WTC11 (cell line): ENCODE measurements at regions not wholly inside any gene's neighbourhood (a gene's known extent, or its start where the extent isn't known, plus 50 kb on each side); places are given as distances from the start of the nearest gene placed in this dataset.
A peak's percentile ranks its signal among the peaks of the same experiment; 100 is the strongest.

Experiments
- ATAC-seq: fragments of 200-7000 bp; cut with Tn5 transposase; 2 replicates; pipeline ENCODE4 v1.10.0; 2021; ENCODE audit warnings: mild to moderate bottlenecking, moderate library complexity
- CTCF ChIA-PET: fragments of 300-600 bp; sonication (Branson Sonifier 250); formaldehyde crosslinking; loops from one replicate; lab custom pipeline; 2021; ENCODE audit warnings: antibody characterized with exemption; lab: Charles Lee
- POLR2A ChIA-PET: fragments of 350-600 bp; sonication (Branson Sonifier 250); formaldehyde crosslinking; loops from one replicate; lab custom pipeline; 2021; ENCODE audit warnings: antibody characterized with exemption; lab: Charles Lee
- DNase-seq: peaks from one replicate; pipeline ENCODE4 v3.0.0; 2021; ENCODE audit warnings: low spot score
- H3K27ac Mint-ChIP-seq: 2 replicates; pipeline ENCODE4 v1.8.0; 2021; ENCODE audit warnings: mixed read lengths
- H3K27me3 Mint-ChIP-seq: 2 replicates; pipeline ENCODE4 v1.8.0; 2021; ENCODE audit warnings: low read depth, mild to moderate bottlenecking, moderate library complexity, mixed read lengths
- H3K36me3 Mint-ChIP-seq: 2 replicates; pipeline ENCODE4 v1.8.0; 2021; ENCODE audit warnings: mixed read lengths
- H3K4me1 Mint-ChIP-seq: 2 replicates; pipeline ENCODE4 v1.8.0; 2022; ENCODE audit warnings: mixed read lengths
- H3K4me3 Mint-ChIP-seq: 2 replicates; pipeline ENCODE4 v1.8.0; 2021; ENCODE audit warnings: mild to moderate bottlenecking, moderate library complexity, mixed read lengths
- H3K9me3 Mint-ChIP-seq: 2 replicates; pipeline ENCODE4 v1.8.0; 2021; ENCODE audit warnings: mixed read lengths
- ATF1 ChIP-seq: sonication (generic); formaldehyde crosslinking; IDR thresholded peaks from 2 replicates; pipeline ENCODE4 v1.8.1; 2023; ENCODE audit warnings: mild to moderate bottlenecking, moderate library complexity, missing genetic modification reagents
- CBFB ChIP-seq: sonication (generic); formaldehyde crosslinking; IDR thresholded peaks from 2 replicates; pipeline ENCODE4 v1.8.1; 2022; ENCODE audit warnings: mild to moderate bottlenecking, low read depth, missing genetic modification reagents
- CREM ChIP-seq: sonication (generic); formaldehyde crosslinking; IDR thresholded peaks from 2 replicates; pipeline ENCODE4 v1.8.1; 2022; ENCODE audit warnings: mild to moderate bottlenecking, missing genetic modification reagents, moderate library complexity
- ELF4 ChIP-seq: sonication (generic); formaldehyde crosslinking; IDR thresholded peaks from 2 replicates; pipeline ENCODE4 v1.8.1; 2022; ENCODE audit warnings: low read depth, mild to moderate bottlenecking, moderate library complexity, missing genetic modification reagents
- FOXP1 ChIP-seq: sonication (generic); formaldehyde crosslinking; IDR thresholded peaks from 2 replicates; pipeline ENCODE4 v1.8.0; 2022; ENCODE audit warnings: missing genetic modification reagents, mild to moderate bottlenecking, moderate library complexity, borderline replicate concordance
- HMGA2 ChIP-seq: fragments of 250-450 bp; sonication (Bioruptor Pico); IDR thresholded peaks from 2 replicates; pipeline ENCODE4 v1.4.0; 2021; ENCODE audit warnings: mild to moderate bottlenecking, moderate library complexity
- IRF2 ChIP-seq: sonication (generic); formaldehyde crosslinking; IDR thresholded peaks from 2 replicates; pipeline ENCODE4 v1.8.0; 2022; ENCODE audit warnings: low read depth, missing genetic modification reagents, borderline replicate concordance
- NFE2L1 ChIP-seq: sonication (generic); formaldehyde crosslinking; IDR thresholded peaks from 2 replicates; pipeline ENCODE4 v1.8.1; 2023; ENCODE audit warnings: missing genetic modification reagents
- NR3C1 ChIP-seq: sonication (generic); formaldehyde crosslinking; conservative IDR thresholded peaks from 2 replicates; pipeline ENCODE4 v1.8.1; 2023; ENCODE audit warnings: low read depth, mild to moderate bottlenecking, missing genetic modification reagents
- SOX15 ChIP-seq: fragments of 250-450 bp; sonication (Bioruptor Pico); IDR thresholded peaks from 2 replicates; pipeline ENCODE4 v1.9.0; 2021; ENCODE audit warnings: mild to moderate bottlenecking
- SP1 ChIP-seq: sonication (generic); formaldehyde crosslinking; conservative IDR thresholded peaks from 2 replicates; pipeline ENCODE4 v1.8.1; 2022; ENCODE audit warnings: missing genetic modification reagents
- ZNF138 ChIP-seq: sonication (generic); formaldehyde crosslinking; conservative IDR thresholded peaks from 2 replicates; pipeline ENCODE4 v1.8.1; 2022; ENCODE audit warnings: mild to moderate bottlenecking, moderate library complexity, missing genetic modification reagents
- ZNF317 ChIP-seq: sonication (generic); formaldehyde crosslinking; IDR thresholded peaks from 2 replicates; pipeline ENCODE4 v1.8.1; 2023; ENCODE audit warnings: low read depth, mild to moderate bottlenecking, moderate library complexity, missing genetic modification reagents, borderline replicate concordance
- ZNF416 ChIP-seq: fragments of 250-450 bp; sonication (Bioruptor Pico); IDR thresholded peaks from 2 replicates; pipeline ENCODE4 v1.9.0; 2021; ENCODE audit warnings: mild to moderate bottlenecking, inconsistent platforms
- TF ChIP-seq, protein P1 (sequence below): fragments of 250-450 bp; sonication (Bioruptor Pico); IDR thresholded peaks from 2 replicates; pipeline ENCODE4 v1.9.0; 2021; ENCODE audit warnings: mild to moderate bottlenecking, borderline replicate concordance
- TF ChIP-seq, protein P2 (sequence below): sonication (generic); formaldehyde crosslinking; conservative IDR thresholded peaks from 2 replicates; pipeline ENCODE4 v1.8.1; 2023; ENCODE audit warnings: mild to moderate bottlenecking, low read depth, missing genetic modification reagents, moderate library complexity
- TF ChIP-seq, protein P3 (sequence below): sonication (generic); formaldehyde crosslinking; IDR thresholded peaks from 2 replicates; pipeline ENCODE4 v1.8.1; 2023; ENCODE audit warnings: mild to moderate bottlenecking, missing genetic modification reagents
- TF ChIP-seq, protein P4 (sequence below): sonication (generic); formaldehyde crosslinking; IDR thresholded peaks from 2 replicates; pipeline ENCODE4 v1.8.0; 2022; ENCODE audit warnings: mild to moderate bottlenecking, missing genetic modification reagents
- TF ChIP-seq, protein P5 (sequence below): sonication (generic); formaldehyde crosslinking; IDR thresholded peaks from 2 replicates; pipeline ENCODE4 v1.8.1; 2023; ENCODE audit warnings: mild to moderate bottlenecking, missing genetic modification reagents, borderline replicate concordance
- TF ChIP-seq, protein P6 (sequence below): sonication (generic); formaldehyde crosslinking; IDR thresholded peaks from 2 replicates; pipeline ENCODE4 v1.8.1; 2022; ENCODE audit warnings: missing genetic modification reagents, borderline replicate concordance

DNA sequence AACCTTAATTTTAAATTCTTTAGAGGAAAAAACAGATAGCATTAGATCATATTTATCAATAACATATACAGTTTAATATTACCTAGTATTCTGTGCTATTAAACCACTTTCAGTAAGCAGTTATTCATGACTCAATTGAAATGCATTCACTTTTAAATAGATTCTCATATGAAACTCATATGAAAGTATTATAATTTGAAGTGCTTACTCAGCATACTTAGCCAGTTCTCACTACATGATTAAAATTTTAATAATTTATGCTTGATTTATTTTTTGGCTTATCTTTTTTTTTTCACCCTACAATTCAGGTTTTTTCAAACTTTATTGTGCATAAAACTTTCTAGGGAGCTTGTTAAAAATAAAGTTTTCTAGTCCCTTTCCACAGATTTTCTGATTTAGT lies 694.9 kb upstream of the CDH9 start (continued):
- TF ChIP-seq, protein P1, sequence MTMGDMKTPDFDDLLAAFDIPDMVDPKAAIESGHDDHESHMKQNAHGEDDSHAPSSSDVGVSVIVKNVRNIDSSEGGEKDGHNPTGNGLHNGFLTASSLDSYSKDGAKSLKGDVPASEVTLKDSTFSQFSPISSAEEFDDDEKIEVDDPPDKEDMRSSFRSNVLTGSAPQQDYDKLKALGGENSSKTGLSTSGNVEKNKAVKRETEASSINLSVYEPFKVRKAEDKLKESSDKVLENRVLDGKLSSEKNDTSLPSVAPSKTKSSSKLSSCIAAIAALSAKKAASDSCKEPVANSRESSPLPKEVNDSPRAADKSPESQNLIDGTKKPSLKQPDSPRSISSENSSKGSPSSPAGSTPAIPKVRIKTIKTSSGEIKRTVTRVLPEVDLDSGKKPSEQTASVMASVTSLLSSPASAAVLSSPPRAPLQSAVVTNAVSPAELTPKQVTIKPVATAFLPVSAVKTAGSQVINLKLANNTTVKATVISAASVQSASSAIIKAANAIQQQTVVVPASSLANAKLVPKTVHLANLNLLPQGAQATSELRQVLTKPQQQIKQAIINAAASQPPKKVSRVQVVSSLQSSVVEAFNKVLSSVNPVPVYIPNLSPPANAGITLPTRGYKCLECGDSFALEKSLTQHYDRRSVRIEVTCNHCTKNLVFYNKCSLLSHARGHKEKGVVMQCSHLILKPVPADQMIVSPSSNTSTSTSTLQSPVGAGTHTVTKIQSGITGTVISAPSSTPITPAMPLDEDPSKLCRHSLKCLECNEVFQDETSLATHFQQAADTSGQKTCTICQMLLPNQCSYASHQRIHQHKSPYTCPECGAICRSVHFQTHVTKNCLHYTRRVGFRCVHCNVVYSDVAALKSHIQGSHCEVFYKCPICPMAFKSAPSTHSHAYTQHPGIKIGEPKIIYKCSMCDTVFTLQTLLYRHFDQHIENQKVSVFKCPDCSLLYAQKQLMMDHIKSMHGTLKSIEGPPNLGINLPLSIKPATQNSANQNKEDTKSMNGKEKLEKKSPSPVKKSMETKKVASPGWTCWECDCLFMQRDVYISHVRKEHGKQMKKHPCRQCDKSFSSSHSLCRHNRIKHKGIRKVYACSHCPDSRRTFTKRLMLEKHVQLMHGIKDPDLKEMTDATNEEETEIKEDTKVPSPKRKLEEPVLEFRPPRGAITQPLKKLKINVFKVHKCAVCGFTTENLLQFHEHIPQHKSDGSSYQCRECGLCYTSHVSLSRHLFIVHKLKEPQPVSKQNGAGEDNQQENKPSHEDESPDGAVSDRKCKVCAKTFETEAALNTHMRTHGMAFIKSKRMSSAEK, result no peak
- TF ChIP-seq, protein P2, sequence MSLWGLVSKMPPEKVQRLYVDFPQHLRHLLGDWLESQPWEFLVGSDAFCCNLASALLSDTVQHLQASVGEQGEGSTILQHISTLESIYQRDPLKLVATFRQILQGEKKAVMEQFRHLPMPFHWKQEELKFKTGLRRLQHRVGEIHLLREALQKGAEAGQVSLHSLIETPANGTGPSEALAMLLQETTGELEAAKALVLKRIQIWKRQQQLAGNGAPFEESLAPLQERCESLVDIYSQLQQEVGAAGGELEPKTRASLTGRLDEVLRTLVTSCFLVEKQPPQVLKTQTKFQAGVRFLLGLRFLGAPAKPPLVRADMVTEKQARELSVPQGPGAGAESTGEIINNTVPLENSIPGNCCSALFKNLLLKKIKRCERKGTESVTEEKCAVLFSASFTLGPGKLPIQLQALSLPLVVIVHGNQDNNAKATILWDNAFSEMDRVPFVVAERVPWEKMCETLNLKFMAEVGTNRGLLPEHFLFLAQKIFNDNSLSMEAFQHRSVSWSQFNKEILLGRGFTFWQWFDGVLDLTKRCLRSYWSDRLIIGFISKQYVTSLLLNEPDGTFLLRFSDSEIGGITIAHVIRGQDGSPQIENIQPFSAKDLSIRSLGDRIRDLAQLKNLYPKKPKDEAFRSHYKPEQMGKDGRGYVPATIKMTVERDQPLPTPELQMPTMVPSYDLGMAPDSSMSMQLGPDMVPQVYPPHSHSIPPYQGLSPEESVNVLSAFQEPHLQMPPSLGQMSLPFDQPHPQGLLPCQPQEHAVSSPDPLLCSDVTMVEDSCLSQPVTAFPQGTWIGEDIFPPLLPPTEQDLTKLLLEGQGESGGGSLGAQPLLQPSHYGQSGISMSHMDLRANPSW (CRISPR knock-in tag), result no peak
- no peak for TF ChIP-seq CREM

DNA sequence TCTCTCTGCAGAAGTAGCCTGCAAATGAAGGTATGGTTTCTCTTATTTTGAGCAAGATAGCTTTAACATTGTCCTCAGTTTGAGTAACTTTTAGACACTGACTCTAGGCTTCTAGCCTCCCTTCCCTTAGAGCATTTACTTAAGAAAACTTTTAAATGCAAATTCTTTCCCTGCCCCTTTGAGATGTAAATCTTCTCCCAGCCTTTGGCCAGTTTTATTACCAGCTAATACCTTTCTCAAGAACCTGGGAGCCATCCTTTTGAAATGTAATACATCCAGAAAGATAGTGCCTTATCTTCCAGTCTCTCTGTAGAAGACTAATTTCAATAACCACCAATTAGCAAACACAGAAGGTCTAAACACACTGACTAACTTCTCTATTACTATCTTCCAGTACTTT lies 688.9 kb upstream of the CDH9 start:
- no peak overlapping the region for H3K4me3 Mint-ChIP-seq

More for the DNA sequence above, 688.9 kb upstream of the CDH9 start:
- H3K4me1 Mint-ChIP-seq, result peaks cover 13% of the 10 kb centered on the region
- TF ChIP-seq, protein P3, sequence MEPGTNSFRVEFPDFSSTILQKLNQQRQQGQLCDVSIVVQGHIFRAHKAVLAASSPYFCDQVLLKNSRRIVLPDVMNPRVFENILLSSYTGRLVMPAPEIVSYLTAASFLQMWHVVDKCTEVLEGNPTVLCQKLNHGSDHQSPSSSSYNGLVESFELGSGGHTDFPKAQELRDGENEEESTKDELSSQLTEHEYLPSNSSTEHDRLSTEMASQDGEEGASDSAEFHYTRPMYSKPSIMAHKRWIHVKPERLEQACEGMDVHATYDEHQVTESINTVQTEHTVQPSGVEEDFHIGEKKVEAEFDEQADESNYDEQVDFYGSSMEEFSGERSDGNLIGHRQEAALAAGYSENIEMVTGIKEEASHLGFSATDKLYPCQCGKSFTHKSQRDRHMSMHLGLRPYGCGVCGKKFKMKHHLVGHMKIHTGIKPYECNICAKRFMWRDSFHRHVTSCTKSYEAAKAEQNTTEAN (CRISPR knock-in tag), result no peak
- TF ChIP-seq IRF2 (CRISPR knock-in tag), result no peak
- TF ChIP-seq, protein P4, sequence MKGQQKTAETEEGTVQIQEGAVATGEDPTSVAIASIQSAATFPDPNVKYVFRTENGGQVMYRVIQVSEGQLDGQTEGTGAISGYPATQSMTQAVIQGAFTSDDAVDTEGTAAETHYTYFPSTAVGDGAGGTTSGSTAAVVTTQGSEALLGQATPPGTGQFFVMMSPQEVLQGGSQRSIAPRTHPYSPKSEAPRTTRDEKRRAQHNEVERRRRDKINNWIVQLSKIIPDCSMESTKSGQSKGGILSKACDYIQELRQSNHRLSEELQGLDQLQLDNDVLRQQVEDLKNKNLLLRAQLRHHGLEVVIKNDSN (CRISPR knock-in tag), result no peak
- TF ChIP-seq SP1 (CRISPR knock-in tag), result no peak
- TF ChIP-seq ZNF138 (CRISPR knock-in tag), result no peak
- TF ChIP-seq, protein P5, sequence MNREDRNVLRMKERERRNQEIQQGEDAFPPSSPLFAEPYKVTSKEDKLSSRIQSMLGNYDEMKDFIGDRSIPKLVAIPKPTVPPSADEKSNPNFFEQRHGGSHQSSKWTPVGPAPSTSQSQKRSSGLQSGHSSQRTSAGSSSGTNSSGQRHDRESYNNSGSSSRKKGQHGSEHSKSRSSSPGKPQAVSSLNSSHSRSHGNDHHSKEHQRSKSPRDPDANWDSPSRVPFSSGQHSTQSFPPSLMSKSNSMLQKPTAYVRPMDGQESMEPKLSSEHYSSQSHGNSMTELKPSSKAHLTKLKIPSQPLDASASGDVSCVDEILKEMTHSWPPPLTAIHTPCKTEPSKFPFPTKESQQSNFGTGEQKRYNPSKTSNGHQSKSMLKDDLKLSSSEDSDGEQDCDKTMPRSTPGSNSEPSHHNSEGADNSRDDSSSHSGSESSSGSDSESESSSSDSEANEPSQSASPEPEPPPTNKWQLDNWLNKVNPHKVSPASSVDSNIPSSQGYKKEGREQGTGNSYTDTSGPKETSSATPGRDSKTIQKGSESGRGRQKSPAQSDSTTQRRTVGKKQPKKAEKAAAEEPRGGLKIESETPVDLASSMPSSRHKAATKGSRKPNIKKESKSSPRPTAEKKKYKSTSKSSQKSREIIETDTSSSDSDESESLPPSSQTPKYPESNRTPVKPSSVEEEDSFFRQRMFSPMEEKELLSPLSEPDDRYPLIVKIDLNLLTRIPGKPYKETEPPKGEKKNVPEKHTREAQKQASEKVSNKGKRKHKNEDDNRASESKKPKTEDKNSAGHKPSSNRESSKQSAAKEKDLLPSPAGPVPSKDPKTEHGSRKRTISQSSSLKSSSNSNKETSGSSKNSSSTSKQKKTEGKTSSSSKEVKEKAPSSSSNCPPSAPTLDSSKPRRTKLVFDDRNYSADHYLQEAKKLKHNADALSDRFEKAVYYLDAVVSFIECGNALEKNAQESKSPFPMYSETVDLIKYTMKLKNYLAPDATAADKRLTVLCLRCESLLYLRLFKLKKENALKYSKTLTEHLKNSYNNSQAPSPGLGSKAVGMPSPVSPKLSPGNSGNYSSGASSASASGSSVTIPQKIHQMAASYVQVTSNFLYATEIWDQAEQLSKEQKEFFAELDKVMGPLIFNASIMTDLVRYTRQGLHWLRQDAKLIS (CRISPR knock-in tag), result no peak
- no peak for TF ChIP-seq NR3C1 (CRISPR knock-in tag)
- no peak for TF ChIP-seq ATF1
- TF ChIP-seq FOXP1 (CRISPR knock-in tag), result no peak
- TF ChIP-seq ZNF317 (CRISPR knock-in tag), result no peak
- TF ChIP-seq CBFB, result no peak
- no peak for TF ChIP-seq ELF4 (CRISPR knock-in tag)
- TF ChIP-seq SOX15 (CRISPR knock-in tag), result no peak
- no peak for TF ChIP-seq NFE2L1 (CRISPR knock-in tag)
- TF ChIP-seq, protein P6, sequence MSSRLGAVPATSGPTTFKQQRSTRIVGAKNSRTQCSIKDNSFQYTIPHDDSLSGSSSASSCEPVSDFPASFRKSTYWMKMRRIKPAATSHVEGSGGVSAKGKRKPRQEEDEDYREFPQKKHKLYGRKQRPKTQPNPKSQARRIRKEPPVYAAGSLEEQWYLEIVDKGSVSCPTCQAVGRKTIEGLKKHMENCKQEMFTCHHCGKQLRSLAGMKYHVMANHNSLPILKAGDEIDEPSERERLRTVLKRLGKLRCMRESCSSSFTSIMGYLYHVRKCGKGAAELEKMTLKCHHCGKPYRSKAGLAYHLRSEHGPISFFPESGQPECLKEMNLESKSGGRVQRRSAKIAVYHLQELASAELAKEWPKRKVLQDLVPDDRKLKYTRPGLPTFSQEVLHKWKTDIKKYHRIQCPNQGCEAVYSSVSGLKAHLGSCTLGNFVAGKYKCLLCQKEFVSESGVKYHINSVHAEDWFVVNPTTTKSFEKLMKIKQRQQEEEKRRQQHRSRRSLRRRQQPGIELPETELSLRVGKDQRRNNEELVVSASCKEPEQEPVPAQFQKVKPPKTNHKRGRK (CRISPR knock-in tag), result no peak
- no peak for TF ChIP-seq ZNF416 (CRISPR knock-in tag)
- TF ChIP-seq HMGA2 (CRISPR knock-in tag), result no peak
- ChIA-PET CTCF (no interaction called here), POLR2A (no interaction called here)
- ATAC-seq (peak; percentile 86), DNase-seq (no peak)
- no peak overlapping the region; the same call in 1 of the 2 replicates for H3K27ac Mint-ChIP-seq
- H3K36me3 Mint-ChIP-seq, result no peaks in the 10 kb centered on the region; the same call in 1 of the 2 replicates
- 0 out of 2 replicates have a peak, but pooled peaks cover 3% of the 10 kb centered on the region for H3K9me3 Mint-ChIP-seq
- peaks cover 9% of the 10 kb centered on the region; the same call in 1 of the 2 replicates for H3K27me3 Mint-ChIP-seq
